ENCODE measurements at regions not wholly inside any gene's neighbourhood (a gene's known extent, or its start where the extent isn't known, plus 50 kb on each side); places are given as distances from the start of the nearest gene placed in this dataset.

DNA sequence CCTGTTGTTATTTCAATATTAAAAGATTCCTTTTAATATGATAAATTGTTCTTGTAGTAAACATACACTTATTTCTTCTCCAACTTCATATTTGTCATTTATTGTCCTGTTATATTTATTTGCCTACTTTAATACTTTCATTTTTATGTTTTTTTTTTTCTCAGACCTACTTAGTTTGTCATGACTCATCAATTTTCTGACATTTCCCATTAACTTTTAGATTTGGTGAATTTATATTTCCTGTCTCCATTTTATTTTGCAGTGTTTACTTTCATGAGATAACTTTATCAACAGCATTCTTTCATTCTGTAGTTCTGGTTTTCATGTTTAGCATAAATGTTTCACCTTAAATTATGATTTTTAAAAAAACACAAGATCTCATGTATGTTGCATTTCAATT lies 788.7 kb downstream of the EFNA5 start:
- H3K27me3 Mint-ChIP-seq = no peaks in the 10 kb centered on the region
- DNase-seq (no peak), ATAC-seq (no peak)
- ChIA-PET POLR2A (no interaction called here), CTCF (no interaction called here)
- H3K4me3 Mint-ChIP-seq = no peak overlapping the region
- intact Hi-C loops (cut with DNase I, micrococcal nuclease) = no loop called here
- no peak overlapping the region for H3K27ac Mint-ChIP-seq
- no peaks in the 10 kb centered on the region for H3K36me3 Mint-ChIP-seq (ENCODE audit: low read depth)
- H3K4me1 Mint-ChIP-seq = no peaks in the 10 kb centered on the region
- H3K9me3 Mint-ChIP-seq (ENCODE audit: low read depth) = peaks cover 2% of the 10 kb centered on the region

- H3K4me1 Mint-ChIP-seq = no peaks in the 10 kb centered on the region
- H3K27ac Mint-ChIP-seq = no peak overlapping the region
- peaks cover 2% of the 10 kb centered on the region for H3K9me3 Mint-ChIP-seq (ENCODE audit: low read depth)
- CTCF ChIA-PET = no interaction called here
- no peak overlapping the region for H3K4me3 Mint-ChIP-seq
- POLR2A ChIA-PET = no interaction called here
- no peaks in the 10 kb centered on the region for H3K27me3 Mint-ChIP-seq
- DNase-seq = no peak
- no peaks in the 10 kb centered on the region for H3K36me3 Mint-ChIP-seq (ENCODE audit: low read depth)
- intact Hi-C loops (cut with DNase I, micrococcal nuclease) = no loop called here
- ATAC-seq = no peak
These were observed 790.1 kb downstream of the EFNA5 start for GRCh38 chr5:106880656-106881055.

DNA sequence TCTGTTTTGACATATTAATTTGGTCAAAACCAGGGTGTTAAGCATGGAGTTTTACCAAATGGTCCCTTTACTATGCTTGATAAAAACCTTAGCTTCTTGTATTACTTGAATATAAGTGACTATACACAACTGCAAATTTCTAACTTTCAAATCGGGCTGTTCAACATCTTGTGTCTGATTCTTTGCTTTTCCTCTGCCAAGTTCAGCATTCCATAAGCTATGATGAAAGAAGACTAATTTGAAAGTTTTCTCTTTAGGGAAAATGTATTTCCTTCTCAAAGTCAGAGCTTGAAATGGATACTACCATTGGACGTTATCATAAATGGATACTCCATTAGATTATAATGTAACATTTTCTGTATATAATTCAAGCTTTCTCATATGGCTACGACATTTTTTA lies 792.9 kb downstream of the EFNA5 start:
- ChIA-PET CTCF (no interaction called here), POLR2A (no interaction called here)
- Mint-ChIP-seq H3K9me3 (ENCODE audit: low read depth) (no peaks in the 10 kb centered on the region), H3K36me3 (ENCODE audit: low read depth) (no peaks in the 10 kb centered on the region), H3K4me1 (no peaks in the 10 kb centered on the region), H3K27ac (no peak overlapping the region), H3K27me3 (no peaks in the 10 kb centered on the region), H3K4me3 (no peak overlapping the region)
- ATAC-seq (no peak), DNase-seq (no peak)
- intact Hi-C loops (cut with DNase I, micrococcal nuclease) = no loop called here

- no peak overlapping the region for H3K4me3 Mint-ChIP-seq
- ChIA-PET CTCF (no interaction called here), POLR2A (no interaction called here)
- H3K27me3 Mint-ChIP-seq = no peaks in the 10 kb centered on the region
- H3K4me1 Mint-ChIP-seq = no peaks in the 10 kb centered on the region
- intact Hi-C loops (cut with DNase I, micrococcal nuclease) = no loop called here
- no peaks in the 10 kb centered on the region for H3K36me3 Mint-ChIP-seq (ENCODE audit: low read depth)
- H3K9me3 Mint-ChIP-seq (ENCODE audit: low read depth) = no peaks in the 10 kb centered on the region
- ATAC-seq (no peak), DNase-seq (no peak)
- H3K27ac Mint-ChIP-seq = no peak overlapping the region
These were observed 794.0 kb downstream of the EFNA5 start for GRCh38 chr5:106876665-106877194.

- no peak overlapping the region for H3K27ac Mint-ChIP-seq
- H3K4me3 Mint-ChIP-seq = no peak overlapping the region
- no peak for DNase-seq
- no peaks in the 10 kb centered on the region for H3K9me3 Mint-ChIP-seq (ENCODE audit: low read depth)
- ChIA-PET POLR2A (no interaction called here), CTCF (no interaction called here)
- H3K27me3 Mint-ChIP-seq = no peaks in the 10 kb centered on the region
- H3K4me1 Mint-ChIP-seq = no peaks in the 10 kb centered on the region
- intact Hi-C loops (cut with DNase I, micrococcal nuclease) = no loop called here
- H3K36me3 Mint-ChIP-seq (ENCODE audit: low read depth) = no peaks in the 10 kb centered on the region
- ATAC-seq = no peak
These were observed 794.5 kb downstream of the EFNA5 start for GRCh38 chr5:106876298-106876622.

DNA sequence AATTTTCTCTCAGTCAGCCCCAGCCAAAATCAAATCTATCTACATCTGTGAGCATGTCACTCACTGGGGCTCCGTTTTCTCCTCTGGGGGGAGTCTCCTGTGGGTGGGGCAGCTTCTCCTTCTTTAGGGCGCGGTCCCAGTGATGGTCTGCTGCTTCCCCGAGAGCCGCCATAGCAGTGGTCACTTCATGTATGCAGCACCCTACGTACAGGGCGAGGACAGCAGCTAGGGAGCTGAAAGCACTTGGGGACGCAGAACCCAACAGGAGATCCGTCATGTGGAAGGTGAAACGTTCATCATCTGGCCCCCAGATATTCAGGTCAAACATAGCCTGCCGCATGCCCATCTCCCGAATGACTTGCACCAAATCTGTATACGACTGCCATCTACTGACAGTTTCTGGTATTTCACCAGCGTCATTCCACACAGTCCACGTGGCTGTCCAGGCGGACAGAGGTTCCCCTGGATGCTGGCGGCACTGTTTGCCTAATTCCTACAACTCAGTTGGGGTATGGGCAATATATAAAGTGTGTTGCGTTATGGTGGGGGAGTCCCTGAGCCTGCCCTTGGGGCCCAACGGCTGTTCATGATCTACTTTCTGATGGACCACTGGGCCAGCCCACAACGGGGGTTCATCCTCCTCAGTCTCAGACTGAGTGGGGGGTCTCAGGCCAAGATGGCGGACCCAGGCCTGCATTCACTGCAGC lies 795.0 kb downstream of the EFNA5 start:
- Mint-ChIP-seq H3K9me3 (ENCODE audit: low read depth) (no peaks in the 10 kb centered on the region), H3K36me3 (ENCODE audit: low read depth) (no peaks in the 10 kb centered on the region), H3K27me3 (no peaks in the 10 kb centered on the region), H3K27ac (no peak overlapping the region), H3K4me1 (no peaks in the 10 kb centered on the region), H3K4me3 (no peak overlapping the region)
- intact Hi-C loops (cut with DNase I, micrococcal nuclease) = no loop called here
- ChIA-PET POLR2A (no interaction called here), CTCF (no interaction called here)
- no peak for ATAC-seq
- DNase-seq = peak; percentile 24

- ATAC-seq (no peak), DNase-seq (no peak)
- Mint-ChIP-seq H3K27ac (no peak overlapping the region), H3K27me3 (no peaks in the 10 kb centered on the region), H3K9me3 (ENCODE audit: low read depth) (no peaks in the 10 kb centered on the region), H3K4me1 (no peaks in the 10 kb centered on the region), H3K36me3 (ENCODE audit: low read depth) (no peaks in the 10 kb centered on the region), H3K4me3 (no peak overlapping the region)
- ChIA-PET POLR2A (no interaction called here), CTCF (interaction anchor here (0.7 kb wide), 2 partner anchors 394 to 1812 kb away, joined by 3 read pairs; no protein-coding TSS in a partner anchor)
- intact Hi-C loops (cut with DNase I, micrococcal nuclease) = no loop called here
These were observed 795.8 kb downstream of the EFNA5 start for GRCh38 chr5:106874974-106875373.

GRCh38 chr5:106874531-106874930 lies 796.2 kb downstream of the EFNA5 start:
- no peak for ATAC-seq
- Mint-ChIP-seq H3K4me1 (no peaks in the 10 kb centered on the region), H3K27me3 (no peaks in the 10 kb centered on the region), H3K36me3 (ENCODE audit: low read depth) (no peaks in the 10 kb centered on the region), H3K9me3 (ENCODE audit: low read depth) (no peaks in the 10 kb centered on the region), H3K27ac (no peak overlapping the region), H3K4me3 (no peak overlapping the region)
- intact Hi-C loops (cut with DNase I, micrococcal nuclease) = no loop called here
- CTCF ChIA-PET = interaction anchor here (0.7 kb wide), 2 partner anchors 394 to 1812 kb away, joined by 3 read pairs; no protein-coding TSS in a partner anchor
- DNase-seq = no peak
- POLR2A ChIA-PET = no interaction called here

GRCh38 chr5:106873568-106873967 lies 797.2 kb downstream of the EFNA5 start:
- H3K4me3 Mint-ChIP-seq = no peak overlapping the region
- CTCF ChIA-PET = no interaction called here
- POLR2A ChIA-PET = no interaction called here
- DNase-seq (no peak), ATAC-seq (no peak)
- no peaks in the 10 kb centered on the region for H3K9me3 Mint-ChIP-seq (ENCODE audit: low read depth)
- H3K4me1 Mint-ChIP-seq = no peaks in the 10 kb centered on the region
- no peaks in the 10 kb centered on the region for H3K27me3 Mint-ChIP-seq
- H3K27ac Mint-ChIP-seq = no peak overlapping the region
- intact Hi-C loops (cut with DNase I, micrococcal nuclease) = no loop called here
- no peaks in the 10 kb centered on the region for H3K36me3 Mint-ChIP-seq (ENCODE audit: low read depth)

GRCh38 chr5:106865279-106865678 lies 805.5 kb downstream of the EFNA5 start:
- intact Hi-C loops (cut with DNase I, micrococcal nuclease) = no loop called here
- Mint-ChIP-seq H3K27ac (no peak overlapping the region), H3K4me3 (no peak overlapping the region), H3K27me3 (peaks cover 3% of the 10 kb centered on the region), H3K9me3 (ENCODE audit: low read depth) (no peaks in the 10 kb centered on the region), H3K36me3 (ENCODE audit: low read depth) (no peaks in the 10 kb centered on the region), H3K4me1 (no peaks in the 10 kb centered on the region)
- DNase-seq (no peak), ATAC-seq (no peak)
- CTCF ChIA-PET = no interaction called here
- POLR2A ChIA-PET = no interaction called here

GRCh38 chr5:106862450-106863193 lies 808.1 kb downstream of the EFNA5 start:
- H3K27me3 Mint-ChIP-seq = peaks cover 3% of the 10 kb centered on the region
- no peaks in the 10 kb centered on the region for H3K9me3 Mint-ChIP-seq (ENCODE audit: low read depth)
- H3K4me1 Mint-ChIP-seq = no peaks in the 10 kb centered on the region
- no peak overlapping the region for H3K27ac Mint-ChIP-seq
- ATAC-seq = no peak
- POLR2A ChIA-PET = no interaction called here
- no peaks in the 10 kb centered on the region for H3K36me3 Mint-ChIP-seq (ENCODE audit: low read depth)
- no peak for DNase-seq
- intact Hi-C loops (cut with DNase I, micrococcal nuclease) = no loop called here
- CTCF ChIA-PET = interaction anchor here (1.0 kb wide), 1 partner anchor 23 kb away, joined by 3 read pairs; no protein-coding TSS in a partner anchor
- H3K4me3 Mint-ChIP-seq = no peak overlapping the region

DNA sequence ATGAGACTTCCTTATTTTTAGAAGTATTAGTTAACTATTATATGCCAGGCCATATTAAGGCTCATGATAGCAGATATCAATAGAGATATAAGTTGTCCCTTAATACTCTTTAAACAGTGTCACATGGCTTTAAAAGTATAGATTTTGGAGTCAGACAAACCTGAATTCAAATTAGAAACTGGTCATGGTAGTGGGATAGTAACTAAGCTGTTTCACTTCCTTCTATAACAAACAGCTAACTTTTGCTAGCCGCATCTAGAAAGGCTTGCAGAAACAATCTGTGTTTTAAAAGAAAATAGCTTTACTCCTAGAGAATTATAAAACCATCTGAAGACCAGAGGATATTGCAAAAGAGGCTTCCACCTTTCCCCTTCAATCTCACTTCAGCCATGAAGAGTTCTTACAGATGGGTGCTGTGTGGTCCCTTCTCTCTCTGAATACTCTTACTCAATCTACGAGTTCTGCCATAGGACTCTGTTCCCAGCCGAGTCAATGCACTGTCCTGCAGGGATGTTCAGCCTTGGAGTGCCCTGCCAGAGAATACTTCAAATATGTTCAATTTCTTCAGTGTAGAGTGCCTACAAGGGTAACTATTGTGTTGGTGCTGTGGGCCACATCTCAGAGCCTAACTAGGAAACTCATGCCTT lies 810.2 kb downstream of the EFNA5 start:
- no peak for DNase-seq
- Mint-ChIP-seq H3K27ac (no peak overlapping the region), H3K4me1 (no peaks in the 10 kb centered on the region), H3K4me3 (no peak overlapping the region), H3K9me3 (ENCODE audit: low read depth) (no peaks in the 10 kb centered on the region), H3K36me3 (ENCODE audit: low read depth) (no peaks in the 10 kb centered on the region), H3K27me3 (peaks cover 3% of the 10 kb centered on the region)
- intact Hi-C loops (cut with DNase I, micrococcal nuclease) = no loop called here
- no peak for ATAC-seq
- CTCF ChIA-PET = no interaction called here
- POLR2A ChIA-PET = no interaction called here
